Liver (tissue), 8 donors: ENCODE measurements at regions not wholly inside any gene's neighbourhood (a gene's known extent, or its start where the extent isn't known, plus 50 kb on each side); places are given as distances from the start of the nearest gene placed in this dataset.

Experiments
- DNase-seq: peaks from one replicate; pipeline ENCODE4 v3.0.0-alpha.2; 2017; ENCODE audit warnings: low spot score
- H3K27ac ChIP-seq, 2 donors: one replicate each; pipeline ENCODE4 v1.7.0; 2013; ENCODE audit warnings: inconsistent platforms in 2 of 2, low read length in 2 of 2, control low read depth in 1 of 2, low read depth in 1 of 2, mild to moderate bottlenecking in 1 of 2
- H3K27me3 ChIP-seq, 4 donors: one replicate each; pipeline versions ENCODE4 v1.6.1 to v1.7.0; 2013; ENCODE audit warnings: low read length in 3 of 4, inconsistent platforms in 1 of 4, mild to moderate bottlenecking in 1 of 4, moderate library complexity in 1 of 4; ENCODE audit not compliant: control insufficient read depth in 4 of 4, insufficient read depth in 4 of 4
- H3K36me3 ChIP-seq, 4 donors: one replicate each; pipeline versions ENCODE4 v1.6.1 to v1.7.0; 2013; ENCODE audit warnings: low read length in 3 of 4, mild to moderate bottlenecking in 3 of 4, low read depth in 1 of 4, moderate library complexity in 1 of 4; ENCODE audit not compliant: control insufficient read depth in 4 of 4, insufficient read depth in 3 of 4
- H3K4me1 ChIP-seq, 4 donors: one replicate each; pipeline versions ENCODE4 v1.6.1 to v1.7.0; 2013; ENCODE audit warnings: low read length in 3 of 4, mild to moderate bottlenecking in 3 of 4, moderate library complexity in 1 of 4; ENCODE audit not compliant: control insufficient read depth in 4 of 4, insufficient read depth in 4 of 4
- H3K4me3 ChIP-seq, 3 donors: one replicate each; pipeline versions ENCODE4 v1.6.1 to v1.7.0; 2013; ENCODE audit warnings: low read length in 3 of 3, control low read depth in 1 of 3, low read depth in 1 of 3, mild to moderate bottlenecking in 1 of 3
- H3K9ac ChIP-seq, 2 donors: one replicate each; pipeline ENCODE4 v1.7.0; 2013; ENCODE audit warnings: low read length in 2 of 2, mild to moderate bottlenecking in 2 of 2, moderate library complexity in 2 of 2, control low read depth in 1 of 2, low read depth in 1 of 2
- H3K9me3 ChIP-seq, 4 donors: one replicate each; pipeline versions ENCODE4 v1.6.1 to v1.7.0; 2013; ENCODE audit warnings: low read length in 3 of 4; ENCODE audit not compliant: control insufficient read depth in 4 of 4
- ATF3 ChIP-seq: IDR thresholded peaks from 2 replicates; pipeline ENCODE4 v1.6.1; 2016; ENCODE audit warnings: antibody characterized with exemption
- CTCF ChIP-seq: fragments of 150-350 bp; IDR thresholded peaks from 2 replicates; pipeline ENCODE4 v1.5.1; 2017; ENCODE audit warnings: improper control_type of control experiment, low read depth, low read length; ENCODE audit not compliant: missing input control
- EGR1 ChIP-seq, 2 donors: IDR thresholded peaks; 2 replicates each; pipeline ENCODE4 v1.6.1; 2016 to 2018; ENCODE audit warnings: antibody characterized with exemption in 2 of 2, low read depth in 2 of 2
- FOXA1 ChIP-seq: IDR thresholded peaks from 2 replicates; pipeline ENCODE4 v1.6.1; 2016; ENCODE audit warnings: antibody characterized with exemption
- FOXA2 ChIP-seq: IDR thresholded peaks from 2 replicates; pipeline ENCODE4 v1.6.1; 2016; ENCODE audit warnings: antibody characterized with exemption
- GABPA ChIP-seq, 2 donors: IDR thresholded peaks in 1 of 2; conservative IDR thresholded peaks in 1 of 2; 2 replicates each; pipeline ENCODE4 v1.6.1; 2016; ENCODE audit warnings: antibody characterized with exemption in 2 of 2, mild to moderate bottlenecking in 1 of 2, moderate library complexity in 1 of 2
- HNF4A ChIP-seq, 2 donors: conservative IDR thresholded peaks; 2 replicates each; pipeline ENCODE4 v1.6.1; 2016; ENCODE audit warnings: antibody characterized with exemption in 2 of 2, mild to moderate bottlenecking in 2 of 2
- HNF4G ChIP-seq: IDR thresholded peaks from 2 replicates; pipeline ENCODE4 v1.6.1; 2016; ENCODE audit warnings: antibody characterized with exemption
- JUND ChIP-seq, 2 donors: IDR thresholded peaks; 2 replicates each; pipeline ENCODE4 v1.6.1; 2016; ENCODE audit warnings: antibody characterized with exemption in 2 of 2
- NR2F2 ChIP-seq: IDR thresholded peaks from 2 replicates; pipeline ENCODE4 v1.6.1; 2016; ENCODE audit warnings: antibody characterized with exemption
- RAD21 ChIP-seq, 2 donors: IDR thresholded peaks; 2 replicates each; pipeline ENCODE4 v1.6.1; 2016; ENCODE audit warnings: antibody characterized with exemption in 2 of 2, mild to moderate bottlenecking in 2 of 2
- RXRA ChIP-seq, 2 donors: IDR thresholded peaks; 2 replicates each; pipeline ENCODE4 v1.6.1; 2017 to 2018; ENCODE audit warnings: antibody characterized with exemption in 2 of 2, mild to moderate bottlenecking in 1 of 2
- SP1 ChIP-seq: IDR thresholded peaks from 2 replicates; pipeline ENCODE4 v1.6.1; 2018; ENCODE audit warnings: antibody characterized with exemption, mild to moderate bottlenecking
- TAF1 ChIP-seq: conservative IDR thresholded peaks from 2 replicates; pipeline ENCODE4 v1.6.1; 2016; ENCODE audit warnings: antibody characterized with exemption, mild to moderate bottlenecking
- YY1 ChIP-seq: IDR thresholded peaks from 2 replicates; pipeline ENCODE4 v1.6.1; 2016; ENCODE audit warnings: antibody characterized with exemption, mild to moderate bottlenecking
- ZBTB33 ChIP-seq: IDR thresholded peaks from 2 replicates; pipeline ENCODE4 v1.6.1; 2016; ENCODE audit warnings: antibody characterized with exemption
- WGBS: extraction: QIAGEN DNeasy Blood & Tissue Kit; methylation state at CpG from one replicate; pipeline ENCODE4 v1.1.7; 2013; 5-methylcytosine and 5-hydroxymethylcytosine counted together
- TF ChIP-seq, protein P1 (sequence below): IDR thresholded peaks from 2 replicates; pipeline ENCODE4 v1.6.1; 2016; ENCODE audit warnings: antibody characterized with exemption
- TF ChIP-seq, protein P2 (sequence below): IDR thresholded peaks from 2 replicates; pipeline ENCODE4 v1.6.1; 2016; ENCODE audit warnings: antibody characterized with exemption, mild to moderate bottlenecking
- donor health status: healthy.
- donor health status: healthy.
- donor health status: healthy.
- donor health status: healthy.
- donor health status: healthy.

DNA sequence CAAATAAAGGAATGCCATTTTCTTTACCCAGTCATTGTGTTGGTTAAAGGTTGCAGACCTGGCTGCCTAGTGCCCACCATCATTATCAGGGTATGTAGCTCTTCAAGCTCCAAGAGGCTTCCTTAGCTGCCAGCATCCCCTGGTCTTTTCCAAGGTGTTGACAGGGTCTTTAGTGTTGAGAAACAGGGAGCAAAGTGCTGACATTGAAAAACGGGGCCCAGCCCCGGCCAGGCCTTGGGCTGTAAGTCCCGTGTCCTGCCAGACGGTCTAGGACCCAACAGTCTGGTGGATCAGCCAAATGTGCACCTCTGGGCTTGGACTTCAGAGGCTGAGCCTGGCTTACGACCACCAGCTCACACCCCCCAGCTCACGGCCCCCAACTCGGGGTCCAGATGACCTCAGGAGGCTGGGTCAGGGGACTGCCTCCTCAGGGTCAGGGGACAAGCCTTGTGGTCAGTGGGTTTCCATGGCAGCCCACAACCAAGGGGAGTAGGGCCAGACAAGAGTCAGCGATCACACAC lies 114.4 kb upstream of the MLN start:
- DNase-seq = no peak
- no peak overlapping the region for H3K4me3 ChIP-seq
- H3K36me3 ChIP-seq = no peaks in the 10 kb centered on the region
- H3K9me3 ChIP-seq = no peaks in the 10 kb centered on the region
- no peak overlapping the region for H3K9ac ChIP-seq
- H3K27me3 ChIP-seq = no peaks in the 10 kb centered on the region
- H3K27ac ChIP-seq = no peak overlapping the region
- no peaks in the 10 kb centered on the region for H3K4me1 ChIP-seq
- TF ChIP-seq HNF4A (conservative IDR thresholded peaks at IDR 0.05) (no peak), TAF1 (no peak), FOXA2 (no peak), JUND (IDR thresholded peaks at IDR 0.05) (no peak), HNF4G (no peak), SP1 (no peak), GABPA (IDR thresholded peaks at IDR 0.05 in 1 of 2, conservative IDR thresholded peaks at IDR 0.05 in 1 of 2) (no peak), RXRA (IDR thresholded peaks at IDR 0.05) (no peak), FOXA1 (no peak), NR2F2 (no peak), YY1 (no peak), RAD21 (IDR thresholded peaks at IDR 0.05) (no peak)
- TF ChIP-seq, protein P1, sequence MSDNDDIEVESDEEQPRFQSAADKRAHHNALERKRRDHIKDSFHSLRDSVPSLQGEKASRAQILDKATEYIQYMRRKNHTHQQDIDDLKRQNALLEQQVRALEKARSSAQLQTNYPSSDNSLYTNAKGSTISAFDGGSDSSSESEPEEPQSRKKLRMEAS = no peak
- 94% methylated on average over 8 of the region's 8 CpGs for WGBS

GRCh38 chr6:33915134-33915533 lies 111.3 kb upstream of the MLN start:
- no peak for DNase-seq
- WGBS = 78% methylated on average over 3 of the region's 3 CpGs
- Histone ChIP-seq H3K9me3 (no peaks in the 10 kb centered on the region), H3K4me1 (no peaks in the 10 kb centered on the region), H3K27me3 (no peaks in the 10 kb centered on the region), H3K4me3 (no peak overlapping the region), H3K27ac (no peak overlapping the region), H3K36me3 (no peaks in the 10 kb centered on the region), H3K9ac (no peak overlapping the region)
- TF ChIP-seq FOXA1 (no peak), HNF4A (conservative IDR thresholded peaks at IDR 0.05) (no peak), YY1 (no peak), RXRA (IDR thresholded peaks at IDR 0.05) (no peak), GABPA (IDR thresholded peaks at IDR 0.05 in 1 of 2, conservative IDR thresholded peaks at IDR 0.05 in 1 of 2) (no peak), HNF4G (no peak), SP1 (no peak), EGR1 (IDR thresholded peaks at IDR 0.05; ENCODE audit: low read depth in 2 of 2) (no peak), CTCF (no peak), RAD21 (IDR thresholded peaks at IDR 0.05) (no peak), TAF1 (no peak), NR2F2 (no peak), ZBTB33 (no peak), ATF3 (no peak), JUND (IDR thresholded peaks at IDR 0.05) (no peak), FOXA2 (no peak)
- TF ChIP-seq, protein P2, sequence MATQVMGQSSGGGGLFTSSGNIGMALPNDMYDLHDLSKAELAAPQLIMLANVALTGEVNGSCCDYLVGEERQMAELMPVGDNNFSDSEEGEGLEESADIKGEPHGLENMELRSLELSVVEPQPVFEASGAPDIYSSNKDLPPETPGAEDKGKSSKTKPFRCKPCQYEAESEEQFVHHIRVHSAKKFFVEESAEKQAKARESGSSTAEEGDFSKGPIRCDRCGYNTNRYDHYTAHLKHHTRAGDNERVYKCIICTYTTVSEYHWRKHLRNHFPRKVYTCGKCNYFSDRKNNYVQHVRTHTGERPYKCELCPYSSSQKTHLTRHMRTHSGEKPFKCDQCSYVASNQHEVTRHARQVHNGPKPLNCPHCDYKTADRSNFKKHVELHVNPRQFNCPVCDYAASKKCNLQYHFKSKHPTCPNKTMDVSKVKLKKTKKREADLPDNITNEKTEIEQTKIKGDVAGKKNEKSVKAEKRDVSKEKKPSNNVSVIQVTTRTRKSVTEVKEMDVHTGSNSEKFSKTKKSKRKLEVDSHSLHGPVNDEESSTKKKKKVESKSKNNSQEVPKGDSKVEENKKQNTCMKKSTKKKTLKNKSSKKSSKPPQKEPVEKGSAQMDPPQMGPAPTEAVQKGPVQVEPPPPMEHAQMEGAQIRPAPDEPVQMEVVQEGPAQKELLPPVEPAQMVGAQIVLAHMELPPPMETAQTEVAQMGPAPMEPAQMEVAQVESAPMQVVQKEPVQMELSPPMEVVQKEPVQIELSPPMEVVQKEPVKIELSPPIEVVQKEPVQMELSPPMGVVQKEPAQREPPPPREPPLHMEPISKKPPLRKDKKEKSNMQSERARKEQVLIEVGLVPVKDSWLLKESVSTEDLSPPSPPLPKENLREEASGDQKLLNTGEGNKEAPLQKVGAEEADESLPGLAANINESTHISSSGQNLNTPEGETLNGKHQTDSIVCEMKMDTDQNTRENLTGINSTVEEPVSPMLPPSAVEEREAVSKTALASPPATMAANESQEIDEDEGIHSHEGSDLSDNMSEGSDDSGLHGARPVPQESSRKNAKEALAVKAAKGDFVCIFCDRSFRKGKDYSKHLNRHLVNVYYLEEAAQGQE = no peak
- TF ChIP-seq, protein P1 = no peak
